GM23338 (cell line): ENCODE measurements at regions not wholly inside any gene's neighbourhood (a gene's known extent, or its start where the extent isn't known, plus 50 kb on each side); places are given as distances from the start of the nearest gene placed in this dataset.

Experiments
- CREB1 ChIP-seq: fragments of 250-450 bp; sonication (Bioruptor Pico); IDR thresholded peaks from 2 replicates; pipeline ENCODE4 v1.5.0; 2020; ENCODE audit warnings: low read depth, mild to moderate bottlenecking, moderate library complexity
- EZH2 ChIP-seq: fragments of 200-600 bp; sonication (generic); IDR thresholded peaks from one replicate; pipeline ENCODE4 v1.8.0; 2017; ENCODE audit warnings: antibody characterized with exemption, mild to moderate bottlenecking, low read depth; ENCODE audit not compliant: unreplicated experiment
- EZH2phosphoT487 ChIP-seq: fragments of 200-600 bp; sonication (generic); IDR thresholded peaks from one replicate; pipeline ENCODE4 v1.8.1; 2018; ENCODE audit warnings: antibody characterized with exemption; ENCODE audit not compliant: unreplicated experiment
- JUNB ChIP-seq: IDR thresholded peaks from one replicate; pipeline ENCODE4 v1.6.1; 2016; ENCODE audit warnings: antibody characterized with exemption; ENCODE audit not compliant: unreplicated experiment
- NANOG ChIP-seq: IDR thresholded peaks from 2 replicates; pipeline ENCODE4 v1.6.1; 2016; ENCODE audit warnings: antibody characterized with exemption, borderline replicate concordance
- POLR2AphosphoS5 ChIP-seq: IDR thresholded peaks from 2 replicates; pipeline ENCODE4 v1.6.1; 2016; ENCODE audit warnings: antibody characterized with exemption, low read depth
- STAT1 ChIP-seq: IDR thresholded peaks from one replicate; pipeline ENCODE4 v1.6.1; 2016; ENCODE audit warnings: antibody characterized with exemption; ENCODE audit not compliant: unreplicated experiment
- ZNF114 ChIP-seq: fragments of 250-450 bp; sonication (Bioruptor Pico); IDR thresholded peaks from 2 replicates; pipeline ENCODE4 v1.5.0; 2020; ENCODE audit warnings: mild to moderate bottlenecking, moderate library complexity
- ZNF331 ChIP-seq: fragments of 250-450 bp; sonication (Bioruptor Pico); IDR thresholded peaks from 2 replicates; pipeline ENCODE4 v1.5.0; 2020; ENCODE audit warnings: low read depth, mild to moderate bottlenecking, moderate library complexity
- TF ChIP-seq, protein P1 (sequence below), 2 experiments: fragments of 200-600 bp in 1 of 2; sonication (generic) in 1 of 2; conservative IDR thresholded peaks; 2 replicates each; pipeline versions ENCODE4 v1.5.1 to v1.6.1; 2016 to 2017; ENCODE audit warnings: antibody characterized with exemption in 2 of 2, low read depth in 2 of 2, mild to moderate bottlenecking in 2 of 2, moderate library complexity in 1 of 2
- TF ChIP-seq, protein P2 (sequence below): IDR thresholded peaks from one replicate; pipeline ENCODE4 v1.6.1; 2018; ENCODE audit warnings: antibody characterized with exemption; ENCODE audit not compliant: unreplicated experiment
- TF ChIP-seq, protein P3 (sequence below): IDR thresholded peaks from 2 replicates; pipeline ENCODE4 v1.6.1; 2016; ENCODE audit warnings: antibody characterized with exemption
- TF ChIP-seq, protein P4 (sequence below): fragments of 250-450 bp; sonication (Bioruptor Pico); IDR thresholded peaks from 2 replicates; pipeline ENCODE4 v1.5.0; 2020; ENCODE audit warnings: mild to moderate bottlenecking, moderate library complexity

DNA sequence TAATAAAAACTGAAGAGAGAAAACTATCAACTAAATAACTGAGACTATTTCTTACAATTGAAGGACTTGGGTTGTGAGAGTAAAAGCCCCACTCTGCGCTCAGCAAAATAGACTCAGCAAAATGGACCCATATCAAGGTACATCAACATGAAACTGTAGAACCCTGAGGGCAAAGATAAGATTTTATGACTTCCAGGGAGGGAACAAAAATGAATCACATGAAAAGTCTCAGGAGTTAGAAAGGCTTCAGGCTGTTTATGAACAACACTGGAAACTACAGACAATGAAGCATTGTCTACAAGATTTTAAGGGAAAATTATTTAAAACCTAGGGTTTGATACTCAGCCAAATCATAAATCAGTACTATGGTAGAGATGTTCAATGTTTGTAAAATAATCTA is 434.3 kb downstream of the PTPRC start:
- TF ChIP-seq POLR2AphosphoS5 (no peak), ZNF114 (CRISPR knock-in tag) (no peak), EZH2 (no peak), CREB1 (CRISPR knock-in tag) (no peak), EZH2phosphoT487 (no peak), STAT1 (no peak), JUNB (no peak), NANOG (no peak), ZNF331 (CRISPR knock-in tag) (no peak)
- TF ChIP-seq, protein P1, sequence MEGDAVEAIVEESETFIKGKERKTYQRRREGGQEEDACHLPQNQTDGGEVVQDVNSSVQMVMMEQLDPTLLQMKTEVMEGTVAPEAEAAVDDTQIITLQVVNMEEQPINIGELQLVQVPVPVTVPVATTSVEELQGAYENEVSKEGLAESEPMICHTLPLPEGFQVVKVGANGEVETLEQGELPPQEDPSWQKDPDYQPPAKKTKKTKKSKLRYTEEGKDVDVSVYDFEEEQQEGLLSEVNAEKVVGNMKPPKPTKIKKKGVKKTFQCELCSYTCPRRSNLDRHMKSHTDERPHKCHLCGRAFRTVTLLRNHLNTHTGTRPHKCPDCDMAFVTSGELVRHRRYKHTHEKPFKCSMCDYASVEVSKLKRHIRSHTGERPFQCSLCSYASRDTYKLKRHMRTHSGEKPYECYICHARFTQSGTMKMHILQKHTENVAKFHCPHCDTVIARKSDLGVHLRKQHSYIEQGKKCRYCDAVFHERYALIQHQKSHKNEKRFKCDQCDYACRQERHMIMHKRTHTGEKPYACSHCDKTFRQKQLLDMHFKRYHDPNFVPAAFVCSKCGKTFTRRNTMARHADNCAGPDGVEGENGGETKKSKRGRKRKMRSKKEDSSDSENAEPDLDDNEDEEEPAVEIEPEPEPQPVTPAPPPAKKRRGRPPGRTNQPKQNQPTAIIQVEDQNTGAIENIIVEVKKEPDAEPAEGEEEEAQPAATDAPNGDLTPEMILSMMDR (conservative IDR thresholded peaks at IDR 0.05; ENCODE audit: low read depth in 2 of 2) = no peak
- TF ChIP-seq, protein P2, sequence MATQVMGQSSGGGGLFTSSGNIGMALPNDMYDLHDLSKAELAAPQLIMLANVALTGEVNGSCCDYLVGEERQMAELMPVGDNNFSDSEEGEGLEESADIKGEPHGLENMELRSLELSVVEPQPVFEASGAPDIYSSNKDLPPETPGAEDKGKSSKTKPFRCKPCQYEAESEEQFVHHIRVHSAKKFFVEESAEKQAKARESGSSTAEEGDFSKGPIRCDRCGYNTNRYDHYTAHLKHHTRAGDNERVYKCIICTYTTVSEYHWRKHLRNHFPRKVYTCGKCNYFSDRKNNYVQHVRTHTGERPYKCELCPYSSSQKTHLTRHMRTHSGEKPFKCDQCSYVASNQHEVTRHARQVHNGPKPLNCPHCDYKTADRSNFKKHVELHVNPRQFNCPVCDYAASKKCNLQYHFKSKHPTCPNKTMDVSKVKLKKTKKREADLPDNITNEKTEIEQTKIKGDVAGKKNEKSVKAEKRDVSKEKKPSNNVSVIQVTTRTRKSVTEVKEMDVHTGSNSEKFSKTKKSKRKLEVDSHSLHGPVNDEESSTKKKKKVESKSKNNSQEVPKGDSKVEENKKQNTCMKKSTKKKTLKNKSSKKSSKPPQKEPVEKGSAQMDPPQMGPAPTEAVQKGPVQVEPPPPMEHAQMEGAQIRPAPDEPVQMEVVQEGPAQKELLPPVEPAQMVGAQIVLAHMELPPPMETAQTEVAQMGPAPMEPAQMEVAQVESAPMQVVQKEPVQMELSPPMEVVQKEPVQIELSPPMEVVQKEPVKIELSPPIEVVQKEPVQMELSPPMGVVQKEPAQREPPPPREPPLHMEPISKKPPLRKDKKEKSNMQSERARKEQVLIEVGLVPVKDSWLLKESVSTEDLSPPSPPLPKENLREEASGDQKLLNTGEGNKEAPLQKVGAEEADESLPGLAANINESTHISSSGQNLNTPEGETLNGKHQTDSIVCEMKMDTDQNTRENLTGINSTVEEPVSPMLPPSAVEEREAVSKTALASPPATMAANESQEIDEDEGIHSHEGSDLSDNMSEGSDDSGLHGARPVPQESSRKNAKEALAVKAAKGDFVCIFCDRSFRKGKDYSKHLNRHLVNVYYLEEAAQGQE = no peak
- TF ChIP-seq, protein P3, sequence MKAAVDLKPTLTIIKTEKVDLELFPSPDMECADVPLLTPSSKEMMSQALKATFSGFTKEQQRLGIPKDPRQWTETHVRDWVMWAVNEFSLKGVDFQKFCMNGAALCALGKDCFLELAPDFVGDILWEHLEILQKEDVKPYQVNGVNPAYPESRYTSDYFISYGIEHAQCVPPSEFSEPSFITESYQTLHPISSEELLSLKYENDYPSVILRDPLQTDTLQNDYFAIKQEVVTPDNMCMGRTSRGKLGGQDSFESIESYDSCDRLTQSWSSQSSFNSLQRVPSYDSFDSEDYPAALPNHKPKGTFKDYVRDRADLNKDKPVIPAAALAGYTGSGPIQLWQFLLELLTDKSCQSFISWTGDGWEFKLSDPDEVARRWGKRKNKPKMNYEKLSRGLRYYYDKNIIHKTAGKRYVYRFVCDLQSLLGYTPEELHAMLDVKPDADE = no peak
- TF ChIP-seq, protein P4, sequence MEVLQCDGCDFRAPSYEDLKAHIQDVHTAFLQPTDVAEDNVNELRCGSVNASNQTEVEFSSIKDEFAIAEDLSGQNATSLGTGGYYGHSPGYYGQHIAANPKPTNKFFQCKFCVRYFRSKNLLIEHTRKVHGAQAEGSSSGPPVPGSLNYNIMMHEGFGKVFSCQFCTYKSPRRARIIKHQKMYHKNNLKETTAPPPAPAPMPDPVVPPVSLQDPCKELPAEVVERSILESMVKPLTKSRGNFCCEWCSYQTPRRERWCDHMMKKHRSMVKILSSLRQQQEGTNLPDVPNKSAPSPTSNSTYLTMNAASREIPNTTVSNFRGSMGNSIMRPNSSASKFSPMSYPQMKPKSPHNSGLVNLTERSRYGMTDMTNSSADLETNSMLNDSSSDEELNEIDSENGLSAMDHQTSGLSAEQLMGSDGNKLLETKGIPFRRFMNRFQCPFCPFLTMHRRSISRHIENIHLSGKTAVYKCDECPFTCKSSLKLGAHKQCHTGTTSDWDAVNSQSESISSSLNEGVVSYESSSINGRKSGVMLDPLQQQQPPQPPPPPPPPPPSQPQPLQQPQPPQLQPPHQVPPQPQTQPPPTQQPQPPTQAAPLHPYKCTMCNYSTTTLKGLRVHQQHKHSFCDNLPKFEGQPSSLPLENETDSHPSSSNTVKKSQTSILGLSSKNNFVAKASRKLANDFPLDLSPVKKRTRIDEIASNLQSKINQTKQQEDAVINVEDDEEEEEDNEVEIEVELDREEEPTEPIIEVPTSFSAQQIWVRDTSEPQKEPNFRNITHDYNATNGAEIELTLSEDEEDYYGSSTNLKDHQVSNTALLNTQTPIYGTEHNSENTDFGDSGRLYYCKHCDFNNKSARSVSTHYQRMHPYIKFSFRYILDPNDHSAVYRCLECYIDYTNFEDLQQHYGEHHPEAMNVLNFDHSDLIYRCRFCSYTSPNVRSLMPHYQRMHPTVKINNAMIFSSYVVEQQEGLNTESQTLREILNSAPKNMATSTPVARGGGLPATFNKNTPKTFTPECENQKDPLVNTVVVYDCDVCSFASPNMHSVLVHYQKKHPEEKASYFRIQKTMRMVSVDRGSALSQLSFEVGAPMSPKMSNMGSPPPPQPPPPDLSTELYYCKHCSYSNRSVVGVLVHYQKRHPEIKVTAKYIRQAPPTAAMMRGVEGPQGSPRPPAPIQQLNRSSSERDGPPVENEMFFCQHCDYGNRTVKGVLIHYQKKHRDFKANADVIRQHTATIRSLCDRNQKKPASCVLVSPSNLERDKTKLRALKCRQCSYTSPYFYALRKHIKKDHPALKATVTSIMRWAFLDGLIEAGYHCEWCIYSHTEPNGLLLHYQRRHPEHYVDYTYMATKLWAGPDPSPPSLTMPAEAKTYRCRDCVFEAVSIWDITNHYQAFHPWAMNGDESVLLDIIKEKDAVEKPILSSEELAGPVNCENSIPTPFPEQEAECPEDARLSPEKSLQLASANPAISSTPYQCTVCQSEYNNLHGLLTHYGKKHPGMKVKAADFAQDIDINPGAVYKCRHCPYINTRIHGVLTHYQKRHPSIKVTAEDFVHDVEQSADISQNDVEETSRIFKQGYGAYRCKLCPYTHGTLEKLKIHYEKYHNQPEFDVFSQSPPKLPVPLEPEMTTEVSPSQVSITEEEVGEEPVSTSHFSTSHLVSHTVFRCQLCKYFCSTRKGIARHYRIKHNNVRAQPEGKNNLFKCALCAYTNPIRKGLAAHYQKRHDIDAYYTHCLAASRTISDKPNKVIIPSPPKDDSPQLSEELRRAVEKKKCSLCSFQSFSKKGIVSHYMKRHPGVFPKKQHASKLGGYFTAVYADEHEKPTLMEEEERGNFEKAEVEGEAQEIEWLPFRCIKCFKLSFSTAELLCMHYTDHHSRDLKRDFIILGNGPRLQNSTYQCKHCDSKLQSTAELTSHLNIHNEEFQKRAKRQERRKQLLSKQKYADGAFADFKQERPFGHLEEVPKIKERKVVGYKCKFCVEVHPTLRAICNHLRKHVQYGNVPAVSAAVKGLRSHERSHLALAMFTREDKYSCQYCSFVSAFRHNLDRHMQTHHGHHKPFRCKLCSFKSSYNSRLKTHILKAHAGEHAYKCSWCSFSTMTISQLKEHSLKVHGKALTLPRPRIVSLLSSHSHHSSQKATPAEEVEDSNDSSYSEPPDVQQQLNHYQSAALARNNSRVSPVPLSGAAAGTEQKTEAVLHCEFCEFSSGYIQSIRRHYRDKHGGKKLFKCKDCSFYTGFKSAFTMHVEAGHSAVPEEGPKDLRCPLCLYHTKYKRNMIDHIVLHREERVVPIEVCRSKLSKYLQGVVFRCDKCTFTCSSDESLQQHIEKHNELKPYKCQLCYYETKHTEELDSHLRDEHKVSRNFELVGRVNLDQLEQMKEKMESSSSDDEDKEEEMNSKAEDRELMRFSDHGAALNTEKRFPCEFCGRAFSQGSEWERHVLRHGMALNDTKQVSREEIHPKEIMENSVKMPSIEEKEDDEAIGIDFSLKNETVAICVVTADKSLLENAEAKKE = no peak
